GM18907 (cell line): ENCODE measurements at regions not wholly inside any gene's neighbourhood (a gene's known extent, or its start where the extent isn't known, plus 50 kb on each side); places are given as distances from the start of the nearest gene placed in this dataset.

Experiments used
- ATAC-seq: cut with Tn5 transposase; IDR thresholded peaks from one replicate; pipeline ENCODE4 v1.9.1; 2021; ENCODE audit warnings: mild to moderate bottlenecking, moderate library complexity; ENCODE audit not compliant: unreplicated experiment

DNA sequence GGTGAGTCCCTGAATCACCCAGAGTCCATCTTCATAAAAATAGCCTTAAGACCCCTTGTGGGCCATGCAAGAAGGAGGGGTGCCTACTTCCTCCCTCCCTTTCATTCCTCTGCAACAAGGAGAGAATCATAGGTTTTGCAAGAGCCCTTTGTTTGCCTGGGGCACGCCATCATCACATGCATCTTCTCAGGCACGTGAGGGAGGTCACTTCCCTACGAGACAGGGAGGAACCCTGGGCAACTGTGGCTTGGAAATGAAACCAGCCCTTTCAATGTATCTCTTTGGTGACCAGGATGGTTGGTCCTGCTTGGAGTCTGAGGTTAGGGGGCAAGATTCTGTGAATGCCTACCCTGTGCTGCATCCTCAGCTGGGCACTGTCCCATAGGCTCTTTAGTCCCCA, 194.8 kb downstream of the MAFB start:
- no peak for ATAC-seq

DNA sequence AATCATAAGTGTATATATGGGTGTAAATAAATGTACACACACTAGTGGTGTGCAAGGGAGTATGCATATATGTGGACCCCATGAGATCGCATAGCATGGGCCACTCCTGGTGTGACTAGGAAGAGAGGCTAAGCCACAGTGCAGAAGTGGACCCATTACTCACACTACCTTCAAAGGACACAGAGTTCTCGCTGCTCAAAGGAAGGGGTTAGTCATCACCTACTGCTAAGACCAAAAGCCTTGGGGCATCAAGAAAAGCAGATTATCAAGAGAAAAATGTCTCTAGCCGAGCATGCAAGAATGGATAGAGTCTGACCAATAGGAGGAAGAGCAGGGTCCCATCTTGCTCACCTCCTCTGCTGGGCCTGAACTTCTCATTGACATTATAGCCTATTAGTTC, 195.5 kb downstream of the MAFB start:
- no peak for ATAC-seq

DNA sequence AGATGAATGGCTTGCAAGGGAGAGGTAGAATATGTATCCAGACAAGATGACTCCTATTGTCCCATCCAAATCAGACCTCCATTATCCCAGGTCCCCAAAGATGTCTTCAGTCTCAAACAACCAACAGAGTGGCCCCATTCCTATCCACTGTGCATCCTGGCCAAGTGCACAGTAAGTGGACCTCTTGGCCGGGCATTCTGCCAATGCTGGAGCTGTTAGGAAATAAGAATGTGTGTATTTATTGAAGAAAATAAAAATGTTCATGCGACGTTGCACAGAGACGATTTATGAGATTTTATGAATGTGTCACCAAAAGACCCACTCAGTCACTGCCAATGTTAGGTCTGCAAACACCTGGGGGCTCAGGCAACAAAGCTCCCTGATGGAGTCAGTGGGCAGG, 196.0 kb downstream of the MAFB start:
- no peak for ATAC-seq

- ATAC-seq = no peak
Observed at GRCh38 chr20:40491009-40491590, 197.9 kb downstream of the MAFB start.

GRCh38 chr20:40489886-40490285, 199.2 kb downstream of the MAFB start:
- no peak for ATAC-seq

- ATAC-seq = no peak
Observed at GRCh38 chr20:40488401-40488800, 200.6 kb downstream of the MAFB start.

DNA sequence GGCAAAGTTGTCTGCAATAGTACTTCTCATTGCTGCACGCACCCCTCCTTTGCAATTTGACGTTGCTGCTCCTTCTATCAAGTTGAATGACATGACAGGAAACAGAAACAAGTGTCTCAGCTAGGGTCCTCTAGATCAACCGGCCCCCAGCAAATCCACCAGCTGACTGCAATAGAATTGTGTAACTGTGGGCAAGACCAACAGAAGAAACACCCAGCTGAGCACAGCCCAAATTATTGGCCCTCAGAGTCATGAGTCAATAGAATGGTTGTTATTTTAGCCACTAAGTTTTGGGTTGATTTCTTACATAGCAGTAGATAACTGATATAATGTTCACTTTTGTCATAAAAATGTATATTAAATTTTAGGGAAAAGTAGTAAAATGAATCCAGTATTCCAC, 202.7 kb downstream of the MAFB start:
- ATAC-seq = no peak

GRCh38 chr20:40481743-40482458, 207.1 kb downstream of the MAFB start:
- ATAC-seq = no peak

DNA sequence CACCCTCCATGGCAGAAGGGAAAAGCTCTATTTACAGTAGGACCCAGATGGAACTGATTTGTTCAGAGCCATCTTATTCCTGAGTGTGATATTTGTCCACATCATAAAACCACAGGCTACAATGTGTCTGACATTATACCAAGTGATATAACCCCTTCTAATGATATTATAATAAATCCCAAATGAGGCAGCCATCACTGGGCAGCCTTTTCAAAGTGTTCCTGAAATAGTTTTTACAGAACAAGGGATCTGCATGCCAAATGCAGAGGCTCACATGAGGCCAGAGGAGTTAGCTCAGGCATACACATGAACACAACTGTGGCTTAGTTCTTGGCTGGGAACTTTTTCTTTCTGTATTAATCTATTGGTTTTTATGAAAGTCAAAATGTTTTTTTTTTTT, 207.7 kb downstream of the MAFB start:
- no peak for ATAC-seq

GRCh38 chr20:40477805-40478204, 211.2 kb downstream of the MAFB start:
- ATAC-seq = no peak

DNA sequence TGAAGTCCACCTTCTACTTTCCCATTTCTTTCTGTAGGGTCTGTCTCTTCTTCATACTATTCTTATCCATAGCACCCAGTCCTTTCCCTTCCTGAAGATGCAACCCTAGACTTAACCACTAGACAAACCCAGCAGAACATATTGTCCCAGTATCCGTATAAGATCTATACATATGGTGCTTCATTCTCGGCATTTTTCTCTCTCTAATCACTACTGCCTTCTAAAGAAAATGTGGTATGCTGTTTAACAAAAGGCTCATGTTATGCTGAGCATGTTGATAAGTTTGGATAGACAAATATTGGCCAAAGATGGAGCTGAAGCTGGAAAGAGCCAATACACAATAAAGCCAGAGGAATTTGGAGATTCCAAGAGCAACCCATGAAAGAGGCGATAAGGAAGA, 212.6 kb downstream of the MAFB start:
- ATAC-seq = no peak

GRCh38 chr20:40472905-40473304, 216.1 kb downstream of the MAFB start:
- ATAC-seq = no peak

GRCh38 chr20:40471261-40471629, 217.8 kb downstream of the MAFB start:
- ATAC-seq = no peak

GRCh38 chr20:40470445-40471260, 218.4 kb downstream of the MAFB start:
- no peak for ATAC-seq

GRCh38 chr20:40468759-40469158, 220.3 kb downstream of the MAFB start:
- ATAC-seq = no peak

GRCh38 chr20:40467703-40468411, 221.2 kb downstream of the MAFB start:
- no peak for ATAC-seq

DNA sequence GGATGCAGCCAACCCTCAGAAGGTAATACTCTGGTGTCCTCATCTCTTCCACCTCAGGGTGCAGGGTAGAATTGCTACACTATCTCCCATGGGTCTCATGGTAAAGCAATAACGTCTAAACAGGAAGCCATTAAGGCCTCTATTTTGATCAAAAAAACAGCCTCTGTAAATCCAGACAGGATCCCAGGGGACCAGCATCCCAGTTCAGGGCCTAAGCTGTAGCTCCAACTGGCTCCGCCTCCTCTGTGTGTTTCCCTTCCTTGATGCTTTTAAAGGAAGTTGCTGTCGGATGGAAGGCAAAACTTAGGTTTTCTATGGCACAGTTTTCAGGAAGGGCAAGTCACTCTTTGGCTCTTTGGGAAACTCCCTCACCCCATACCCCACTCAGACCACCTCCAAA, 222.0 kb downstream of the MAFB start:
- no peak for ATAC-seq

DNA sequence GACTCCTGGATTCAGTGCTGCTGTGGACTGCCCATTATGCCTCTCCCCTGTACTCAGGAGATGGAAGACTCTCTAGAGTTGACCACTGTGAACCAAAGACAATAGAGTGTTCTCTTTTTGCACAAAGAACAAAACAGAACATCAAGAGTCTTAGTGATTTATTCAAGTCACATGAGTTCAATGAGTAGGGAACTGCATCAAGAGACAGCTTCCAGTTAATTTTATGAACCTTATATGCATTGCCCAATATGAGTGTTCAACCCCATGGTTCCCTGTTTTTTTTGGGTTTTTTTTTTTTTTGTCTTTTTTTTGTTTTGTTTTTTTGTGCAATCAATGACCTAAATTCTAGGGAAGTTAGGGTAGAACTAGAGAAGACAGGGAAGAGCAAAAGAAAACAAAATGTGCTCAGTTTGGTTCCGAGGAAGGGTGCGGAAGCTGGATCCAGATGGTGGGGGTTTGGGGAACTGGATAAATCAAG, 224.3 kb downstream of the MAFB start:
- no peak for ATAC-seq

DNA sequence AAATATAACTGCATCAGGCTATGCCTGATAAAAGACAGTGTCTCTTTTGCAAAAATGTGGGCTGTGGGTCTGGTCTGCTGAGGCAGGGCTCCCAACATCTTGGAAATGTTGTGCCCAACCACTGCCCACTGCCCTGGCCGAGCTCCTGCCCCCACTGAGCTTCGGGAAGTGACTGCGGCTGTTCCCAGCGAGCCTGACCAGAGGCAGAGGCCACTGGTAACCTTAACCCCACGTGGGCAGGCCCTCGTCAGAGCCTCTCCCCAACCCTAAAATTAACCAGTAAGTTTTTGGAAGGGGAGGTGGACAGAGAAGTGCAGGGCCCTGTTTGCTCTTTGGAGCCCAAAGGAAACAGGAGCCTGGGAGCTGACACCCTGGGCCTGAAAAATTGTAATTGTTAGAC, 225.9 kb downstream of the MAFB start:
- no peak for ATAC-seq

- ATAC-seq = no peak
Observed at GRCh38 chr20:40462566-40462965, 226.5 kb downstream of the MAFB start.

DNA sequence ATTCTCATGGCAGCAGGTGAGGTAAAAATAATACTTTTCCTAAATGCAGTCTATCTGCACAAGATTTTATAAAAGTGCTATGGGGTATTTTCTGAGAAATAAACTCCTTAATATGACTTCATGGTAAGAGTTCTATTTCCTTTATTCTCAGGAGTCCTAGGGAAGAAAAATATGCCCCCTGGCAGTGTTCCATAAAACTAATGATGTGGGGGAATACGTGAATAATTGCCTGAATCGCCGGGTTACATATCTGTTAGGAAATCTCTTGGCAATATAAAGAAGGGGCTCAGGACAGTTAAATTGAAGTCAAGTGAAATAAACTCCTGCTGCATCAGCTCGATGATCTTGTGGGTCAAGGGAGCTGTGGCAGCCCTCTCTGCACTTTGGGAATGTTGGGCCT, 229.7 kb downstream of the MAFB start:
- ATAC-seq = no peak
